ENCODE measurements at regions not wholly inside any gene's neighbourhood (a gene's known extent, or its start where the extent isn't known, plus 50 kb on each side); places are given as distances from the start of the nearest gene placed in this dataset.

DNA sequence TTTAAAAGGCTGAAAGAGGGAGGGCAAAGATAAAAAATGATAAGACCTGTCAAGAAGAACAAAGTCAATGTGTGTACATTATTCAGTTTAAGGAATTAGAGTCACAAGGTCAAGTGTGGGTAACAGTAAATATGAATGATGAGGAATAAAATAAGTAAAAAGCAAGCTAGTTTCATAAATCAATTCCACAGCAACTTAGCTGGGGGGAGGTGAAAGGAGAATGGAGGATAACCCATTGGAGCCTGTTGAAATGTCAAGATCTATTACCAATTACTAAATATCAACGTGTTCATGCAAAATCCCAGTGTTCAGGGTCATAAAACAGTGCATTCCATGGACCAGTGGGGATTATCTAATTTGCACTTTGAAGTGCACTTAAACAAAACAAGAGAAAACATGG is 242.9 kb downstream of the TBX18 start:
- no peak overlapping the region for H3K27ac ChIP-seq
- DNase-seq (ENCODE audit: low read depth, low spot score) = no peak
- no peak overlapping the region for H3K4me3 ChIP-seq
- H3K36me3 ChIP-seq (ENCODE audit: insufficient read depth, low read length) = no peaks in the 10 kb centered on the region
- H3K9me3 ChIP-seq (ENCODE audit: low read depth, low read length) = no peaks in the 10 kb centered on the region
- H3K9ac ChIP-seq (ENCODE audit: insufficient read length) = no peak overlapping the region
- TF ChIP-seq EZH2 (IDR thresholded peaks at IDR 0.05) (no peak), POLR2AphosphoS5 (IDR thresholded peaks at IDR 0.05; ENCODE audit: borderline replicate concordance, low read depth, low read length) (no peak), FOXP2 (optimal IDR thresholded peaks at IDR 0.05; ENCODE audit: control extremely low read depth, extremely low read length, insufficient read depth) (no peak)

GRCh38 chr6:84517741-84518530 is 246.5 kb downstream of the TBX18 start:
- no peak for TF ChIP-seq POLR2AphosphoS5 (IDR thresholded peaks at IDR 0.05; ENCODE audit: borderline replicate concordance, low read depth, low read length)
- TF ChIP-seq EZH2 (IDR thresholded peaks at IDR 0.05) = no peak
- TF ChIP-seq FOXP2 (optimal IDR thresholded peaks at IDR 0.05; ENCODE audit: control extremely low read depth, extremely low read length, insufficient read depth) = no peak
- H3K27ac ChIP-seq = no peak overlapping the region
- no peaks in the 10 kb centered on the region for H3K36me3 ChIP-seq (ENCODE audit: insufficient read depth, low read length)
- no peak overlapping the region for H3K4me3 ChIP-seq
- H3K9ac ChIP-seq (ENCODE audit: insufficient read length) = no peak overlapping the region
- DNase-seq (ENCODE audit: low read depth, low spot score) = no peak
- H3K9me3 ChIP-seq (ENCODE audit: low read depth, low read length) = no peaks in the 10 kb centered on the region

DNA sequence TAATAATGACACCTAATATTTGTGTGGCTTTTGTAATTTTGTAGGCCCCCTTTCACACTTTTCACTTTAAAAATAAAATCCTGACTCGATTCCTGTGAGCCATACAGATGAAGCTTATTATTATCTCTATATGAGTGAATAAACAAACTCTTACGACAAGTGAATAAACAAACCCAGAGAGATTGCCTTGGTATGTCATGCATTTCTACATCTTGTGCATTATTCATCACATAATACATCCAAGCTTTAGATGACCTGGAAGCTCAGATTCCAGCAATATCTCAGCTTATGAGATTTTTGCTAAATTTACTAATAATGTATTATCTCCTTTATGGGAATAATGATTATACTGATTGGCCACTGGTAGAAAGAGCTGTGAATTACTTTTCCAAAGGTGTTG is 248.2 kb downstream of the TBX18 start:
- Histone ChIP-seq H3K4me3 (no peak overlapping the region), H3K9me3 (ENCODE audit: low read depth, low read length) (no peaks in the 10 kb centered on the region), H3K36me3 (ENCODE audit: insufficient read depth, low read length) (no peaks in the 10 kb centered on the region), H3K27ac (no peak overlapping the region), H3K9ac (ENCODE audit: insufficient read length) (no peak overlapping the region)
- TF ChIP-seq FOXP2 (optimal IDR thresholded peaks at IDR 0.05; ENCODE audit: control extremely low read depth, extremely low read length, insufficient read depth) (no peak), POLR2AphosphoS5 (IDR thresholded peaks at IDR 0.05; ENCODE audit: borderline replicate concordance, low read depth, low read length) (no peak), EZH2 (IDR thresholded peaks at IDR 0.05) (no peak)
- DNase-seq (ENCODE audit: low read depth, low spot score) = no peak

DNA sequence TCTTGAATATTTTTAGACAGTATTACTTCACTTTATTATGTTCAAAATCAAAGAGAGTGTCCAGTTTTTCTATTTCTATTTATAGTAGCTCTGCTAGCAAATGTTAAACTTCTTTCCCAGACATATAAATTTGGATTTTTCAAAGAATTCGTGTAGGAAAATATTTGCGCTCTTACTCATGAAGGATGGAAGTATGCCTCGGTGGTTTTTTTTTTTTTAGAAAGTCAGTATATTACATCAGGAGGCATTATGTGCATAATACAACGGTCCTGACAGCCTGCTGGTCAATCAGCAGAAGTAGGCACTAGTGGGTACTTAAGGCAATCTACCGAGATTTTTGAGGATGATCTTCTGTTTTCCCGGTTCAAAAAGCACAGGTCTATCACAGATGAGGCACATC is 249.3 kb downstream of the TBX18 start:
- Histone ChIP-seq H3K9ac (ENCODE audit: insufficient read length) (no peak overlapping the region), H3K36me3 (ENCODE audit: insufficient read depth, low read length) (no peaks in the 10 kb centered on the region), H3K4me3 (no peak overlapping the region), H3K9me3 (ENCODE audit: low read depth, low read length) (no peaks in the 10 kb centered on the region), H3K27ac (no peak overlapping the region)
- no peak for TF ChIP-seq EZH2 (IDR thresholded peaks at IDR 0.05)
- TF ChIP-seq POLR2AphosphoS5 (IDR thresholded peaks at IDR 0.05; ENCODE audit: borderline replicate concordance, low read depth, low read length) = no peak
- TF ChIP-seq FOXP2 (optimal IDR thresholded peaks at IDR 0.05; ENCODE audit: control extremely low read depth, extremely low read length, insufficient read depth) = no peak
- no peak for DNase-seq (ENCODE audit: low read depth, low spot score)

- Histone ChIP-seq H3K36me3 (ENCODE audit: insufficient read depth, low read length) (no peaks in the 10 kb centered on the region), H3K9ac (ENCODE audit: insufficient read length) (no peak overlapping the region), H3K27ac (no peak overlapping the region), H3K9me3 (ENCODE audit: low read depth, low read length) (no peaks in the 10 kb centered on the region), H3K4me3 (no peak overlapping the region)
- DNase-seq (ENCODE audit: low read depth, low spot score) = no peak
- TF ChIP-seq POLR2AphosphoS5 (IDR thresholded peaks at IDR 0.05; ENCODE audit: borderline replicate concordance, low read depth, low read length) (no peak), FOXP2 (optimal IDR thresholded peaks at IDR 0.05; ENCODE audit: control extremely low read depth, extremely low read length, insufficient read depth) (no peak), EZH2 (IDR thresholded peaks at IDR 0.05) (no peak)
These were observed 250.1 kb downstream of the TBX18 start for GRCh38 chr6:84514089-84514971.

- no peak for DNase-seq (ENCODE audit: low read depth, low spot score)
- no peak overlapping the region for H3K27ac ChIP-seq
These were observed 252.0 kb downstream of the TBX18 start for GRCh38 chr6:84512391-84512790.

GRCh38 chr6:84511929-84512328 is 252.5 kb downstream of the TBX18 start:
- no peak overlapping the region for H3K4me3 ChIP-seq
- H3K36me3 ChIP-seq (ENCODE audit: insufficient read depth, low read length) = no peaks in the 10 kb centered on the region
- DNase-seq (ENCODE audit: low read depth, low spot score) = no peak
- H3K9ac ChIP-seq (ENCODE audit: insufficient read length) = no peak overlapping the region
- H3K9me3 ChIP-seq (ENCODE audit: low read depth, low read length) = no peaks in the 10 kb centered on the region
- TF ChIP-seq POLR2AphosphoS5 (IDR thresholded peaks at IDR 0.05; ENCODE audit: borderline replicate concordance, low read depth, low read length) (no peak), FOXP2 (optimal IDR thresholded peaks at IDR 0.05; ENCODE audit: control extremely low read depth, extremely low read length, insufficient read depth) (no peak), EZH2 (IDR thresholded peaks at IDR 0.05) (no peak)
- H3K27ac ChIP-seq = no peak overlapping the region

More at GRCh38 chr6:84512391-84512790, 252.0 kb downstream of the TBX18 start:
- no peaks in the 10 kb centered on the region for H3K9me3 ChIP-seq (ENCODE audit: low read depth, low read length)
- no peaks in the 10 kb centered on the region for H3K36me3 ChIP-seq (ENCODE audit: insufficient read depth, low read length)
- no peak overlapping the region for H3K9ac ChIP-seq (ENCODE audit: insufficient read length)
- H3K4me3 ChIP-seq = no peak overlapping the region
- no peak for TF ChIP-seq POLR2AphosphoS5 (IDR thresholded peaks at IDR 0.05; ENCODE audit: borderline replicate concordance, low read depth, low read length)
- TF ChIP-seq EZH2 (IDR thresholded peaks at IDR 0.05) = no peak
- no peak for TF ChIP-seq FOXP2 (optimal IDR thresholded peaks at IDR 0.05; ENCODE audit: control extremely low read depth, extremely low read length, insufficient read depth)

DNA sequence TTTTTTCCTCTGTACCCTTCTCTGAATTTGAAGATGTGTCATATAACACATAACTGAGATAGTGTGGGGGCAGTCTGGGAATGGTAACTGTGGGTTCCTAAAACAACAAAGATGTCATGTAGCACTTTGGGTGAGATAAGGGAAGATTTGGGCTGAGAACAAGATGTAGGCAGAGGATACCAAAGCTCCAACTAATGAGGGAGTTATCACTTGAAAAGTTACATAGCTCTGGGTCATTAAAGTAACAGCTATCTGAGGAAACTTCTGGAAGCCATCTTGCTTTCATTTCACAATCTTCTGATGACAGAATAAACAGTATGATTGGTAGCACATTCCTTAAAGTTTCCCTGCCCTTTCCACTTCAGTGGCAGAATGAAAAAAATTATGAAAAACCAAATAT is 255.4 kb downstream of the TBX18 start:
- Histone ChIP-seq H3K27ac (no peak overlapping the region), H3K36me3 (ENCODE audit: insufficient read depth, low read length) (no peaks in the 10 kb centered on the region), H3K4me3 (no peak overlapping the region), H3K9me3 (ENCODE audit: low read depth, low read length) (no peaks in the 10 kb centered on the region), H3K9ac (ENCODE audit: insufficient read length) (no peak overlapping the region)
- no peak for TF ChIP-seq EZH2 (IDR thresholded peaks at IDR 0.05)
- TF ChIP-seq FOXP2 (optimal IDR thresholded peaks at IDR 0.05; ENCODE audit: control extremely low read depth, extremely low read length, insufficient read depth) = no peak
- no peak for TF ChIP-seq POLR2AphosphoS5 (IDR thresholded peaks at IDR 0.05; ENCODE audit: borderline replicate concordance, low read depth, low read length)
- no peak for DNase-seq (ENCODE audit: low read depth, low spot score)

All from SK-N-MC (cell line).